ENCODE measurements at regions not wholly inside any gene's neighbourhood (a gene's known extent, or its start where the extent isn't known, plus 50 kb on each side); places are given as distances from the start of the nearest gene placed in this dataset.

DNA sequence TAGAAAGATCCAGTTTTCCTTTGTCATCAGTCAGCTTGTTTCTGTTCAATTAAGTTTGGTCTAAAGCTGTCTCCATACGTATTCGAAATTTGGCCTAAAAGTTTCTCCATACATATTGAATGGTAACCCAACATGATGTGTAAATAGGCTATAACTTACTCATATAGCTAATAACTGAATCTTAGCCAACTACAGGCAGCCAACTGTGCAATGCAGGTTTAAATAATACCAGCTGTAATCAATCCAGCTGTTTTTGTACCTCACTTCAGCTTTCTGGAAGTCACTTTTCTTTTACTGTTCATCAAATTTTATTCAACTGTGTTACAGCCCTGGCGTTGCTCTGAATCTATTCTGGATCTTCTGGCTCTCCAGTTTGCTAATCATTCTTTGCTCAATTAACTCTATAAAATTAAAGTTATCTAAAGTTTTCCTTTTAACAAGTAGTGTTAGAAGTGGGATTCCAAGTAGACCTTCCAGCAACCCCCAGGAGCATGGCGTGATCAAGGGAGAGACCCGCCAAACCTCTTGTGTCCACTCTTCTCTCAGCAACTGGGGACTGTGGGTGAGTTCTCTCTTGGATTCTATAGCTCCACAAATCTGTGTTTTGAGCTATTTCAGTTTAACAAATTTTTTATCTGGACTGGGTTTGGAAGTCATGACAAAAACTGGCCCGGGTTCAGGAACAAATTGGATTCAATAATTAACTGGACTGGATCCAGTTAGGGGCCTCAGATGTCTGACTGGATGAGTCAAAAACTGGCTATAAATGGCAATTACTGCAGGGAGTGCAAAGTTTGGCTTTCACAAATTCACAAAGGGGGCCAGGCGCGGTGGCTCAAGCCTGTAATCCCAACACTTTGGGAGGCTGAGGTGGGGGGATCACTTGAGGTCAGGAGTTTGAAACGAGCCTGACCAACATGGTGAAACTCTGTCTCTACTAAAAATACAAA is 329.7 kb upstream of the ST6GAL2 start:
- no peaks in the 10 kb centered on the region for H3K4me1 ChIP-seq (ENCODE audit: low read length)
- no peaks in the 10 kb centered on the region for H3K36me3 ChIP-seq (replicated peaks; ENCODE audit: low read depth, low read length)
- no peak overlapping the region for H2AFZ ChIP-seq (ENCODE audit: low read depth, low read length)
- H3K4me2 ChIP-seq (ENCODE audit: low read length) = no peak overlapping the region
- TF ChIP-seq, protein P1, sequence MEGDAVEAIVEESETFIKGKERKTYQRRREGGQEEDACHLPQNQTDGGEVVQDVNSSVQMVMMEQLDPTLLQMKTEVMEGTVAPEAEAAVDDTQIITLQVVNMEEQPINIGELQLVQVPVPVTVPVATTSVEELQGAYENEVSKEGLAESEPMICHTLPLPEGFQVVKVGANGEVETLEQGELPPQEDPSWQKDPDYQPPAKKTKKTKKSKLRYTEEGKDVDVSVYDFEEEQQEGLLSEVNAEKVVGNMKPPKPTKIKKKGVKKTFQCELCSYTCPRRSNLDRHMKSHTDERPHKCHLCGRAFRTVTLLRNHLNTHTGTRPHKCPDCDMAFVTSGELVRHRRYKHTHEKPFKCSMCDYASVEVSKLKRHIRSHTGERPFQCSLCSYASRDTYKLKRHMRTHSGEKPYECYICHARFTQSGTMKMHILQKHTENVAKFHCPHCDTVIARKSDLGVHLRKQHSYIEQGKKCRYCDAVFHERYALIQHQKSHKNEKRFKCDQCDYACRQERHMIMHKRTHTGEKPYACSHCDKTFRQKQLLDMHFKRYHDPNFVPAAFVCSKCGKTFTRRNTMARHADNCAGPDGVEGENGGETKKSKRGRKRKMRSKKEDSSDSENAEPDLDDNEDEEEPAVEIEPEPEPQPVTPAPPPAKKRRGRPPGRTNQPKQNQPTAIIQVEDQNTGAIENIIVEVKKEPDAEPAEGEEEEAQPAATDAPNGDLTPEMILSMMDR (IDR thresholded peaks at IDR 0.05; ENCODE audit: low read depth, low read length) = no peak
- TF ChIP-seq EZH2phosphoT487 (IDR thresholded peaks at IDR 0.05; ENCODE audit: low read depth) = no peak
- H4K20me1 ChIP-seq (ENCODE audit: insufficient read depth, low read length) = no peaks in the 10 kb centered on the region
- no peak overlapping the region for H3K4me3 ChIP-seq (ENCODE audit: low read length)
- H3K79me2 ChIP-seq (ENCODE audit: low read length) = no peaks in the 10 kb centered on the region
- H3K27me3 ChIP-seq (ENCODE audit: low read depth, low read length) = peaks cover 3% of the 10 kb centered on the region; the same call in 1 of the 2 replicates
- H3K27ac ChIP-seq (ENCODE audit: low read length) = no peak overlapping the region
- H3K9ac ChIP-seq (ENCODE audit: low read length) = no peak overlapping the region
- H3K9me3 ChIP-seq (ENCODE audit: insufficient read depth, low read length) = no peaks in the 10 kb centered on the region

DNA sequence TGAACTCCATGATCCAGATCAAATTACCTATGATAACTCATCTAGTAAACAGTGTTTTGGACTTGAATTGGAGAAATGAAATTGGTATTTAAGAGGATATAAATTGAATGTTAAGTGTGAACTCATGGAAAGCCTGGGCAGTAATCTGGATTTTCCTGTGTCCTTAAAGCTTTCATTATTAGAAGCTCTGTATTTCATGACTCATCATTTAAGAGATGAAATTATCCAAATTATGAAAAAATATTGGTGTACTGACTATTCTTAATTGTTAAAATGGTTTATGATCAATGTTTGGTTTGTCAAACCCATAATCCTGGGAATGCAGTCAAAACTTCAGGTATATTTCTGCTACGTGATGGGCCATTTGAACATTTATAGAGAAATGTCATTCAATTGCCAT is 332.2 kb upstream of the ST6GAL2 start:
- TF ChIP-seq, protein P1 (IDR thresholded peaks at IDR 0.05; ENCODE audit: low read depth, low read length) = no peak
- no peak for TF ChIP-seq EZH2phosphoT487 (IDR thresholded peaks at IDR 0.05; ENCODE audit: low read depth)
- Histone ChIP-seq H2AFZ (ENCODE audit: low read depth, low read length) (no peak overlapping the region), H3K27me3 (ENCODE audit: low read depth, low read length) (no peaks in the 10 kb centered on the region)

DNA sequence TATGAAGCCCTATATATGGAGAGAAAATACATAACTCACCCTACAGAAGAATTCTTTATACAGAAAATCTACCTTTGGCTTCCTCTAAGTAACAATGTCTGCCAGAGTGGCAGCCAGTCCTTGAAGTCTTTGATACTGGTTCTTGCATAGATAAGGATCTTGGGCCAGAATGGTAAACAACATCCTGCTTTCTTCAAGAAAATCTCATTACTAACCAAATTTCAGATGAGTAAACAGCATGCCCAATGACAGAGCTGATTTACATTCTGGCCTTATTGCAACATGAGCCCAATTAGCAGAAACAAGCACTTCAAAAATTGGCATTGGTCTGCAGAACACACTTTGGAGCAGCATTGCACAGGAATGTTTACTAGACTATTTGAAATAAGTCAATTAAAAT is 336.5 kb upstream of the ST6GAL2 start:
- Histone ChIP-seq H3K4me1 (ENCODE audit: low read length) (no peaks in the 10 kb centered on the region), H4K20me1 (ENCODE audit: insufficient read depth, low read length) (no peaks in the 10 kb centered on the region), H3K36me3 (replicated peaks; ENCODE audit: low read depth, low read length) (no peaks in the 10 kb centered on the region), H3K4me2 (ENCODE audit: low read length) (no peak overlapping the region), H3K27ac (ENCODE audit: low read length) (no peak overlapping the region), H2AFZ (ENCODE audit: low read depth, low read length) (no peak overlapping the region), H3K9ac (ENCODE audit: low read length) (no peak overlapping the region), H3K9me3 (ENCODE audit: insufficient read depth, low read length) (no peaks in the 10 kb centered on the region), H3K79me2 (ENCODE audit: low read length) (no peaks in the 10 kb centered on the region), H3K4me3 (ENCODE audit: low read length) (no peak overlapping the region), H3K27me3 (ENCODE audit: low read depth, low read length) (no peaks in the 10 kb centered on the region)
- TF ChIP-seq EZH2phosphoT487 (IDR thresholded peaks at IDR 0.05; ENCODE audit: low read depth) = no peak
- TF ChIP-seq, protein P1 (IDR thresholded peaks at IDR 0.05; ENCODE audit: low read depth, low read length) = no peak

More for the DNA sequence above, 332.2 kb upstream of the ST6GAL2 start:
- no peaks in the 10 kb centered on the region for H3K36me3 ChIP-seq (replicated peaks; ENCODE audit: low read depth, low read length)
- no peak overlapping the region for H3K4me2 ChIP-seq (ENCODE audit: low read length)
- H3K27ac ChIP-seq (ENCODE audit: low read length) = no peak overlapping the region
- no peak overlapping the region for H3K9ac ChIP-seq (ENCODE audit: low read length)
- no peaks in the 10 kb centered on the region for H4K20me1 ChIP-seq (ENCODE audit: insufficient read depth, low read length)
- H3K4me1 ChIP-seq (ENCODE audit: low read length) = no peaks in the 10 kb centered on the region
- no peaks in the 10 kb centered on the region for H3K9me3 ChIP-seq (ENCODE audit: insufficient read depth, low read length)
- no peak overlapping the region for H3K4me3 ChIP-seq (ENCODE audit: low read length)
- no peaks in the 10 kb centered on the region for H3K79me2 ChIP-seq (ENCODE audit: low read length)

DNA sequence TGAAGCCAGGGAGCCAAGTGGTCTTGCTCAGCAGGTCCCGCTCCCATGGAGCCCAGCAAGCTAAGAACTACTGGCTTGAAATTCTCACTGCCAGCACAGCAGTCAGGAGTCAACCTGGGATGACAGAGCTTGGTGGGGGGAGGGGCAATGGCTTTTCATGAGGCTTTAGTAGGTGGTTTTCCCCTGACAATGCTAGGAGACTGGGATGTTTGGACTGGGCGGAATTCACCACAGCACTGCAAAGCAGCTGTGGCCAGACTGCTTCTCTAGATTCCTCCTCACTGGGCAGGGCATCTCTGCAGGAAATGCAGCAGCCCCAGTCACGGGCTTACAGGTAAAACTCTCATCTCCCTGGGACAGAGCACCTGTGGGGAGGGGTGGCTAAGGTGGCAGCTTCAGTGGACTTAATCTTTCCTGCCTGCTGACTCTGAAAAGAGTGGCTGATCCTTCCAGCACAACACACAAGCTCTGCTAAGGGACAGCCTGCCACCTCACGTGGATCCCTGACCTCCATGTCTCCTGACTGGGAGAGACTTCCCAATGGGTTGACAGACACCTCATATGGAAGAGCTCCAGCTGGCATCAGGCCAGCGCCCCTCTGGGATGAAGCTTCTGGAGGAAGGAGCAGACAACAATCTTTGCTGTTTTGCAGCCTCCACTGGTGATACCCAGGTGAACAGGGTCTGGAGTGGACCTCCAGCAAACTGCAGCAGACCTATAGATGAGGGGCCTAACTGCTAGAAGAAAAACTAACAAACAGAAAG is 349.7 kb upstream of the ST6GAL2 start:
- no peak overlapping the region for H3K4me3 ChIP-seq (ENCODE audit: low read length)
- H2AFZ ChIP-seq (ENCODE audit: low read depth, low read length) = no peak overlapping the region
- no peaks in the 10 kb centered on the region for H4K20me1 ChIP-seq (ENCODE audit: insufficient read depth, low read length)
- H3K9me3 ChIP-seq (ENCODE audit: insufficient read depth, low read length) = no peaks in the 10 kb centered on the region
- TF ChIP-seq, protein P1 (IDR thresholded peaks at IDR 0.05; ENCODE audit: low read depth, low read length) = no peak
- no peak for TF ChIP-seq EZH2phosphoT487 (IDR thresholded peaks at IDR 0.05; ENCODE audit: low read depth)
- H3K27me3 ChIP-seq (ENCODE audit: low read depth, low read length) = no peaks in the 10 kb centered on the region
- no peak overlapping the region for H3K27ac ChIP-seq (ENCODE audit: low read length)
- H3K9ac ChIP-seq (ENCODE audit: low read length) = no peak overlapping the region
- no peaks in the 10 kb centered on the region for H3K79me2 ChIP-seq (ENCODE audit: low read length)
- H3K36me3 ChIP-seq (replicated peaks; ENCODE audit: low read depth, low read length) = no peaks in the 10 kb centered on the region
- H3K4me2 ChIP-seq (ENCODE audit: low read length) = no peak overlapping the region
- no peaks in the 10 kb centered on the region for H3K4me1 ChIP-seq (ENCODE audit: low read length)
